Activated T-cell treated with anti-CD3 and anti-CD28 coated beads, Interleukin-2, amount 50 U/mL, for 24 hours (primary cell): ENCODE measurements at regions not wholly inside any gene's neighbourhood (a gene's known extent, or its start where the extent isn't known, plus 50 kb on each side); places are given as distances from the start of the nearest gene placed in this dataset.
"Not testable (repeated sequence)": the region's sequence is repeated elsewhere in the genome, so short reads cannot be mapped to it uniquely, and the experiment has no call there.

Experiments
- DNase-seq: peaks from one replicate; pipeline ENCODE4 v3.0.0-alpha.2; 2020
- H3K27ac Mint-ChIP-seq: 2 replicates; pipeline ENCODE4 v1.8.0; 2020; ENCODE audit warnings: mild to moderate bottlenecking, mixed read lengths
- H3K27me3 Mint-ChIP-seq: 2 replicates; pipeline ENCODE4 v1.8.0; 2020; ENCODE audit warnings: mixed read lengths
- H3K36me3 Mint-ChIP-seq: 2 replicates; pipeline ENCODE4 v1.8.0; 2020; ENCODE audit warnings: low read depth, mixed read lengths
- H3K4me1 Mint-ChIP-seq: 2 replicates; pipeline ENCODE4 v1.8.0; 2020; ENCODE audit warnings: low read depth, mixed read lengths
- H3K4me3 Mint-ChIP-seq: 2 replicates; pipeline ENCODE4 v1.8.0; 2020; ENCODE audit warnings: mild to moderate bottlenecking, moderate library complexity, mixed read lengths
- H3K9me3 Mint-ChIP-seq: 2 replicates; pipeline ENCODE4 v1.8.0; 2020; ENCODE audit warnings: mixed read lengths

DNA sequence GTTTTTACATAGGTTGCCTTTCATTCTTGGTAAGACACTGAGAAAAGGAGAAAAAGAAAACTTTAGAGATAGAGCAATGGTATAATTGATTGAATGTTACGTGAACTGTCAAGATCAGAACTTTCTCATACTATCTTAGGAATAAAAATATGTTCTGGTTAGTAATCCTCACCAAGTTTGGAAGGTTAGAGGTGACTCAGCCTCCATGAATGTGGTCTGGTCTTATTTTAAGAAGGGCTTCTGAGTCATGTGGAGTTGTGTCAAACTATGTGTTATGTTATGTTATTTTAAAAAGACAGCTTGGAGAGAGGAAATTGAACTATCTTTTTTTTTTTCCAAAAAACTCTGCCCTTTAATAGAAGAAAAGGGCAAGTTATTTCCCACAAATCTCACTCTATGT is 458.6 kb upstream of the KLF6 start:
- H3K27me3 Mint-ChIP-seq: peaks cover 6% of the 10 kb centered on the region
- DNase-seq: no peak
- peak overlapping the region; percentile 63 for H3K27ac Mint-ChIP-seq
- H3K4me3 Mint-ChIP-seq: no peak overlapping the region
- H3K36me3 Mint-ChIP-seq: no peaks in the 10 kb centered on the region
- H3K4me1 Mint-ChIP-seq: peaks cover 64% of the 10 kb centered on the region
- H3K9me3 Mint-ChIP-seq: no peaks in the 10 kb centered on the region

- no peaks in the 10 kb centered on the region for H3K9me3 Mint-ChIP-seq
- no peak overlapping the region for H3K27ac Mint-ChIP-seq
- H3K27me3 Mint-ChIP-seq: peaks cover 7% of the 10 kb centered on the region
- peaks cover 61% of the 10 kb centered on the region for H3K4me1 Mint-ChIP-seq
- no peaks in the 10 kb centered on the region for H3K36me3 Mint-ChIP-seq
- no peak for DNase-seq
- H3K4me3 Mint-ChIP-seq: no peak overlapping the region
These were observed 458.2 kb upstream of the KLF6 start for GRCh38 chr10:4243169-4243568.

DNA sequence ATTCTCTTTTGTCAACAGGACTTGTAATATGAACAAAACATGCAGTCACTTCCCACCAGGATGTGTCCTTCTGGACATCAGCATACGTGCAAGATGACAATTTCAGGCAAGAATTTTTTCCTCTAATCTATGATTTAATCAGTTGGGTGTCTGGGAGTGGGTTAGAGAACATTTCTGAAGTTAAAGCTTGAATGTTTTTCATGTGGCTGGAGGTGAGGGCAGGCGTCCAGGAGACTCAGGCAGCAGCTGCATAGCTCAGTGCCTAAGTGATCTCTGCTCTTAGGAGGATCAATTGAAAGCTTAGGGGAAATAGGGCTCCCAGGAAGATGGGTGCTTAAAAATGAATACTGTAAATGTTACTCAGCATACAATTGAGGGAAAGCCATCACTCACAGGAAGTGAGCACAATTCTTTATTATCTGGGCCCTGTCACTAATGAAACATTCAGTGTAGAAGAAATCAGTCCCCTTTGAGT is 457.6 kb upstream of the KLF6 start:
- Mint-ChIP-seq H3K27me3 (peaks cover 8% of the 10 kb centered on the region), H3K36me3 (no peaks in the 10 kb centered on the region), H3K9me3 (no peaks in the 10 kb centered on the region), H3K27ac (peak overlapping the region; percentile 30), H3K4me3 (no peak overlapping the region), H3K4me1 (peaks cover 55% of the 10 kb centered on the region)
- no peak for DNase-seq

DNA sequence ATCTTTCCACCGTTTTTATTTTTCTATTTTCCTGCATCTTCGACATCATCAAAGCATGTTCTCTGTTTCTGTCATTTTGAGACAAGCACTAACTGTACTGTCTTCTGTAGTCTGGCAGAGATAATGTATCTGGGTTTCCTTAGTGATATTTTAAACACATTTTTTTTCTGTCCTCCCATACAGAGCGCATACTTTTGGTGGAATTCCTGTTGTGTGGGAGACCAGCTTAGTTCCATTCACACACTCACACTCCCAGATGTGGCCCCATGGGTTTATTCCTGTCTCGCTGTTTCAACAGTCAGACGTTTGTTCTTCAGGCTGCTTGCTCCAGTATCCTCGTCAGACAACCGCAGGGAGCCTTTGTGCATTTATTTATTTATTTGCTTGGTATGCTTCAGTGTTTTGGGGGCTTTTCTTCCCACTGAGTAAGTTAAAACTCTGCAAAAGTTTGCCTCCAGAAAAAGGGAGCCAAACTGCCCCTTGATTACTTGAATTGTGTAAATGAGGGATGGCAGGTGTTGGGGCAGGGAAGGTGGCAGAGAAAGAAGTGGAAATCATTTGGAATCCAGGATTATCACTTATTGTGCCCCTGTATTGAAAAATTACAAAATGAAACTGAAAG is 456.8 kb upstream of the KLF6 start:
- H3K36me3 Mint-ChIP-seq: no peaks in the 10 kb centered on the region
- peaks cover 48% of the 10 kb centered on the region for H3K4me1 Mint-ChIP-seq
- peaks cover 6% of the 10 kb centered on the region for H3K9me3 Mint-ChIP-seq
- DNase-seq: no peak
- peaks cover 8% of the 10 kb centered on the region for H3K27me3 Mint-ChIP-seq
- no peak overlapping the region for H3K27ac Mint-ChIP-seq
- H3K4me3 Mint-ChIP-seq: no peak overlapping the region

GRCh38 chr10:4240608-4241197 is 455.7 kb upstream of the KLF6 start:
- peaks cover 39% of the 10 kb centered on the region for H3K4me1 Mint-ChIP-seq
- no peak for DNase-seq
- no peaks in the 10 kb centered on the region for H3K36me3 Mint-ChIP-seq
- peaks cover 8% of the 10 kb centered on the region for H3K27me3 Mint-ChIP-seq
- no peak overlapping the region for H3K4me3 Mint-ChIP-seq
- no peak overlapping the region for H3K27ac Mint-ChIP-seq
- H3K9me3 Mint-ChIP-seq: peaks cover 8% of the 10 kb centered on the region

DNA sequence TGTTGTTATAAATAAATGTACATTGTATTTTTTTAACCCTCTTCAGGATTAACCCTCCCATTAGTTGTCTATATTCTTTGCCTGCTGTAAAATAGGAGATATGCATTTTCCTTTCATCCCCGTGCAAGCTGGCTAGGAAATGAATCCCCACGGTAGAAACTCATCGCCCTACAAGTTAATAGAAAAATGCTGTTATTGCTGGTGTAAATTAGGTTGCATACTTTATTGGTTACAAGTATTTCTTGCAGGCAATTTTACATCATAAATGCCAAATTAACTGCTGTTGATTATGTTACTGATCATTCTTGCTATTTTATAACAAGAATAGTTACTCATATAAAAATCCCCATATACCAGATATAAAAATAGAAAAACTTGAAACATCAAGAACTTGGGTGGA is 454.2 kb upstream of the KLF6 start:
- Mint-ChIP-seq H3K9me3 (peaks cover 8% of the 10 kb centered on the region), H3K36me3 (no peaks in the 10 kb centered on the region), H3K27ac (no peak overlapping the region), H3K4me3 (no peak overlapping the region), H3K4me1 (peaks cover 40% of the 10 kb centered on the region), H3K27me3 (peaks cover 8% of the 10 kb centered on the region)
- DNase-seq: no peak

- H3K4me1 Mint-ChIP-seq: peaks cover 23% of the 10 kb centered on the region
These were observed 451.9 kb upstream of the KLF6 start for GRCh38 chr10:4236905-4237304.

GRCh38 chr10:4234661-4235060 is 449.7 kb upstream of the KLF6 start:
- H3K27me3 Mint-ChIP-seq: peaks cover 2% of the 10 kb centered on the region
- peak; percentile 59 for DNase-seq
- H3K4me1 Mint-ChIP-seq: peaks cover 23% of the 10 kb centered on the region
- peak overlapping the region; percentile 51 for H3K27ac Mint-ChIP-seq
- peaks cover 8% of the 10 kb centered on the region for H3K9me3 Mint-ChIP-seq
- H3K4me3 Mint-ChIP-seq: no peak overlapping the region
- no peaks in the 10 kb centered on the region for H3K36me3 Mint-ChIP-seq

More at GRCh38 chr10:4236905-4237304, 451.9 kb upstream of the KLF6 start:
- H3K9me3 Mint-ChIP-seq, H3K27ac Mint-ChIP-seq, H3K27me3 Mint-ChIP-seq, H3K4me3 Mint-ChIP-seq, H3K36me3 Mint-ChIP-seq, DNase-seq: not testable (repeated sequence)

DNA sequence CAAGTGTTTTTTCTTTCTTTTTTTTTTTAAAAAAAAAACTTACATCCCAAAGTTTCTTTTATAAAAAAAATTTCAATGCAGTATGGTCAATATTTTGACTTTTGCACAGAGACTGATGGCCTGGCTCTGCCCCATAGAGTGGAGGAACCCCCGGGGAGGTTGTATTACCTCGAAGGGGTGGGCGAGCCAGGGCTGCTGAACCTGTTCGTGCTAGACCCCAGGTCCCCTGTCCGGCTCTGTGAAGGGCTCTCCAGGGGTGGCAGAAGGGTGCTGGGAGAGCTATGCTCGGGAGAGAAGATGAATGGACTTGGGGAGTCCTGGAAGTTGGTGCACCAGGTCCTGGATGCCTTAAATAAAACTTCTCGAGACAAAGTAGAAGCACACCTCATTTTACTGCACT is 446.4 kb upstream of the KLF6 start:
- Mint-ChIP-seq H3K4me3 (no peak overlapping the region), H3K9me3 (no peaks in the 10 kb centered on the region), H3K36me3 (no peaks in the 10 kb centered on the region), H3K4me1 (peaks cover 23% of the 10 kb centered on the region), H3K27me3 (no peaks in the 10 kb centered on the region), H3K27ac (no peak overlapping the region)
- DNase-seq: no peak

DNA sequence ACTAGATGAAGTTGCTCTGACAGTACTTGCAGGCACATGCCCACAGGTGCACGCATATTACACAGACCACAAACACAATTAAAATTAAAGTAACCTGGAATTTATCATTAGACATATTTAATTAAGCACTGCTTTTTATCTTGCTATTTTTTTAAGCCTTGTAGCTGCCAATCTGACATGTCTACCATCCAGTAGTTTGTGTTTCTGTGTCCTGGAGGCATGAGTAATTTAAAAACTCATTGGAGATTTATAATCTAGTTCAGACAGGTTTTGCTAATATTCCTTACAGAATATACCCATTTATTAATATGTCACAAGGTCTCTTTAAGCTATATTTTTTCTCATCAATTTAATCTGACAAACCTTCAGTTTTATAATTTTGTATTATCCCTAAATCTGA is 445.0 kb upstream of the KLF6 start:
- no peak overlapping the region for H3K4me3 Mint-ChIP-seq
- DNase-seq: no peak
- H3K36me3 Mint-ChIP-seq: no peaks in the 10 kb centered on the region
- peaks cover 15% of the 10 kb centered on the region for H3K4me1 Mint-ChIP-seq
- no peak overlapping the region for H3K27ac Mint-ChIP-seq
- H3K9me3 Mint-ChIP-seq: no peaks in the 10 kb centered on the region
- no peaks in the 10 kb centered on the region for H3K27me3 Mint-ChIP-seq

DNA sequence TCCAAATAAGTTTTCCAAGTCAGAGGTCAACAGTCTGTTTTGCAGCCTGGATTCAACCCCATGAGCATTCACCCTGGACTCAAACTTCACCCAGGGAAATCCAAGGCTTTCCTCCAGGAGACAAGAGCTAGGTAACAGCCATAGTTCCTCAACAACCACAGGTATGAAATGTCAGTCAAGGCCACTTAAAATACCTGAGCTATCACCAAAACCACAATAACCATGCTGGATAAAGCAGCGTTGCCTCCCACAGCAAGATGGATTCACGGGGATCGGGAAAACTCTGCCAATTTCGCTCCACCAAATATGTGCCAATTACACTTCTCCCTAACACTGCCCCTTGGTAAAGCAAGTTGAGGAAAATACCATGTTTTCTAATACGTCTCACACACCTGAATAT is 444.1 kb upstream of the KLF6 start:
- H3K27ac Mint-ChIP-seq: no peak overlapping the region
- H3K9me3 Mint-ChIP-seq: no peaks in the 10 kb centered on the region
- H3K27me3 Mint-ChIP-seq: no peaks in the 10 kb centered on the region
- peaks cover 10% of the 10 kb centered on the region for H3K4me1 Mint-ChIP-seq
- H3K4me3 Mint-ChIP-seq: no peak overlapping the region
- no peak for DNase-seq
- H3K36me3 Mint-ChIP-seq: no peaks in the 10 kb centered on the region

GRCh38 chr10:4227586-4227985 is 442.6 kb upstream of the KLF6 start:
- no peak overlapping the region for H3K4me3 Mint-ChIP-seq
- peaks cover 10% of the 10 kb centered on the region for H3K4me1 Mint-ChIP-seq
- no peak for DNase-seq
- no peaks in the 10 kb centered on the region for H3K27me3 Mint-ChIP-seq
- H3K27ac Mint-ChIP-seq: no peak overlapping the region
- no peaks in the 10 kb centered on the region for H3K9me3 Mint-ChIP-seq
- no peaks in the 10 kb centered on the region for H3K36me3 Mint-ChIP-seq

- H3K4me1 Mint-ChIP-seq: peaks cover 6% of the 10 kb centered on the region
- no peaks in the 10 kb centered on the region for H3K9me3 Mint-ChIP-seq
- DNase-seq: no peak
- H3K4me3 Mint-ChIP-seq: no peak overlapping the region
- H3K27ac Mint-ChIP-seq: no peak overlapping the region
- H3K36me3 Mint-ChIP-seq: no peaks in the 10 kb centered on the region
- no peaks in the 10 kb centered on the region for H3K27me3 Mint-ChIP-seq
These were observed 442.0 kb upstream of the KLF6 start for GRCh38 chr10:4226941-4227540.

GRCh38 chr10:4224178-4224577 is 439.2 kb upstream of the KLF6 start:
- DNase-seq: no peak
- peaks cover 13% of the 10 kb centered on the region for H3K4me1 Mint-ChIP-seq
- H3K4me3 Mint-ChIP-seq: no peak overlapping the region
- H3K27ac Mint-ChIP-seq: no peak overlapping the region
- no peaks in the 10 kb centered on the region for H3K27me3 Mint-ChIP-seq
- H3K9me3 Mint-ChIP-seq: peaks cover 11% of the 10 kb centered on the region
- no peaks in the 10 kb centered on the region for H3K36me3 Mint-ChIP-seq

DNA sequence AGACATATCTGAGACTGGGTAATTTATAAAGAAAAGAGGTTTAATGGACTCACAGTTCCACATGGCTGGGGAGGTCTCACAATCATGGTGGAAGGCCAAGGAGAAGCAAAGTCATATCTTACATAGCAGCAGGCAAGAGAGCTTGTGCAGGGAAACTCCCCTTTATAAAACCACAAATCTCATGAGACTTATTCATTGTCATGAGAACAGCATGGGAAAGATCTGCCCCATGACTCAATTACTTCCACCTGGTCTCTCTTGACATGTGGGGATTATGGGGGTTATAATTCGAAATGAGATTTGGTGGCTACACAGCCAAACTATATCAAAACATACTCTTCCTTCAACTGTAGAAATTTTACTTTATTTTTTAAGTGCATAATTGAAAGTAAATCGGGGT is 436.3 kb upstream of the KLF6 start:
- not testable (repeated sequence) for H3K27me3 Mint-ChIP-seq, H3K4me3 Mint-ChIP-seq, DNase-seq, H3K27ac Mint-ChIP-seq, H3K36me3 Mint-ChIP-seq
- peaks cover 19% of the 10 kb centered on the region for H3K4me1 Mint-ChIP-seq
- H3K9me3 Mint-ChIP-seq: peaks cover 11% of the 10 kb centered on the region
